ENCODE measurements at regions not wholly inside any gene's neighbourhood (a gene's known extent, or its start where the extent isn't known, plus 50 kb on each side); places are given as distances from the start of the nearest gene placed in this dataset.

GRCh38 chr3:6182909-6183308 is 678.0 kb upstream of the GRM7 start:
- H3K79me2 ChIP-seq (replicated peaks; ENCODE audit: insufficient read depth, low read length): no peaks in the 10 kb centered on the region
- no peaks in the 10 kb centered on the region for H3K9me3 ChIP-seq (ENCODE audit: low read length)
- H3K36me3 ChIP-seq (ENCODE audit: insufficient read depth, low read length): no peaks in the 10 kb centered on the region
- no peak overlapping the region for H2AFZ ChIP-seq (ENCODE audit: low read depth, low read length)
- no peaks in the 10 kb centered on the region for H3F3A ChIP-seq (ENCODE audit: insufficient read depth, low read length, poor library complexity, severe bottlenecking)
- H4K20me1 ChIP-seq (ENCODE audit: insufficient read depth): no peaks in the 10 kb centered on the region
- no peaks in the 10 kb centered on the region for H3K27me3 ChIP-seq (ENCODE audit: insufficient read depth, low read depth, low read length)
- no peak overlapping the region for H3K9ac ChIP-seq (ENCODE audit: low read length)
- H3K27ac ChIP-seq (ENCODE audit: low read length): no peak overlapping the region
- H3K4me3 ChIP-seq (ENCODE audit: low read length): no peak overlapping the region
- H3K9me2 ChIP-seq (ENCODE audit: insufficient read depth, low read length): no peaks in the 10 kb centered on the region
- H3K4me2 ChIP-seq (ENCODE audit: low read length): no peak overlapping the region
- TF ChIP-seq EP300 (conservative IDR thresholded peaks at IDR 0.05; ENCODE audit: poor library complexity, severe bottlenecking): no peak
- TF ChIP-seq TAF1 (IDR thresholded peaks at IDR 0.05; ENCODE audit: low read depth): no peak
- TF ChIP-seq, protein P1, sequence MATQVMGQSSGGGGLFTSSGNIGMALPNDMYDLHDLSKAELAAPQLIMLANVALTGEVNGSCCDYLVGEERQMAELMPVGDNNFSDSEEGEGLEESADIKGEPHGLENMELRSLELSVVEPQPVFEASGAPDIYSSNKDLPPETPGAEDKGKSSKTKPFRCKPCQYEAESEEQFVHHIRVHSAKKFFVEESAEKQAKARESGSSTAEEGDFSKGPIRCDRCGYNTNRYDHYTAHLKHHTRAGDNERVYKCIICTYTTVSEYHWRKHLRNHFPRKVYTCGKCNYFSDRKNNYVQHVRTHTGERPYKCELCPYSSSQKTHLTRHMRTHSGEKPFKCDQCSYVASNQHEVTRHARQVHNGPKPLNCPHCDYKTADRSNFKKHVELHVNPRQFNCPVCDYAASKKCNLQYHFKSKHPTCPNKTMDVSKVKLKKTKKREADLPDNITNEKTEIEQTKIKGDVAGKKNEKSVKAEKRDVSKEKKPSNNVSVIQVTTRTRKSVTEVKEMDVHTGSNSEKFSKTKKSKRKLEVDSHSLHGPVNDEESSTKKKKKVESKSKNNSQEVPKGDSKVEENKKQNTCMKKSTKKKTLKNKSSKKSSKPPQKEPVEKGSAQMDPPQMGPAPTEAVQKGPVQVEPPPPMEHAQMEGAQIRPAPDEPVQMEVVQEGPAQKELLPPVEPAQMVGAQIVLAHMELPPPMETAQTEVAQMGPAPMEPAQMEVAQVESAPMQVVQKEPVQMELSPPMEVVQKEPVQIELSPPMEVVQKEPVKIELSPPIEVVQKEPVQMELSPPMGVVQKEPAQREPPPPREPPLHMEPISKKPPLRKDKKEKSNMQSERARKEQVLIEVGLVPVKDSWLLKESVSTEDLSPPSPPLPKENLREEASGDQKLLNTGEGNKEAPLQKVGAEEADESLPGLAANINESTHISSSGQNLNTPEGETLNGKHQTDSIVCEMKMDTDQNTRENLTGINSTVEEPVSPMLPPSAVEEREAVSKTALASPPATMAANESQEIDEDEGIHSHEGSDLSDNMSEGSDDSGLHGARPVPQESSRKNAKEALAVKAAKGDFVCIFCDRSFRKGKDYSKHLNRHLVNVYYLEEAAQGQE (IDR thresholded peaks at IDR 0.05; ENCODE audit: borderline replicate concordance): no peak
- TF ChIP-seq MXI1 (conservative IDR thresholded peaks at IDR 0.05; ENCODE audit: poor library complexity, severe bottlenecking): no peak
- TF ChIP-seq, protein P2, sequence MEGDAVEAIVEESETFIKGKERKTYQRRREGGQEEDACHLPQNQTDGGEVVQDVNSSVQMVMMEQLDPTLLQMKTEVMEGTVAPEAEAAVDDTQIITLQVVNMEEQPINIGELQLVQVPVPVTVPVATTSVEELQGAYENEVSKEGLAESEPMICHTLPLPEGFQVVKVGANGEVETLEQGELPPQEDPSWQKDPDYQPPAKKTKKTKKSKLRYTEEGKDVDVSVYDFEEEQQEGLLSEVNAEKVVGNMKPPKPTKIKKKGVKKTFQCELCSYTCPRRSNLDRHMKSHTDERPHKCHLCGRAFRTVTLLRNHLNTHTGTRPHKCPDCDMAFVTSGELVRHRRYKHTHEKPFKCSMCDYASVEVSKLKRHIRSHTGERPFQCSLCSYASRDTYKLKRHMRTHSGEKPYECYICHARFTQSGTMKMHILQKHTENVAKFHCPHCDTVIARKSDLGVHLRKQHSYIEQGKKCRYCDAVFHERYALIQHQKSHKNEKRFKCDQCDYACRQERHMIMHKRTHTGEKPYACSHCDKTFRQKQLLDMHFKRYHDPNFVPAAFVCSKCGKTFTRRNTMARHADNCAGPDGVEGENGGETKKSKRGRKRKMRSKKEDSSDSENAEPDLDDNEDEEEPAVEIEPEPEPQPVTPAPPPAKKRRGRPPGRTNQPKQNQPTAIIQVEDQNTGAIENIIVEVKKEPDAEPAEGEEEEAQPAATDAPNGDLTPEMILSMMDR (IDR thresholded peaks at IDR 0.05; ENCODE audit: poor library complexity, severe bottlenecking): no peak
- TF ChIP-seq RAD21 (conservative IDR thresholded peaks at IDR 0.05): no peak
- TF ChIP-seq SMC3 (conservative IDR thresholded peaks at IDR 0.05; ENCODE audit: poor library complexity): no peak
- no peak for TF ChIP-seq POLR2AphosphoS5 (IDR thresholded peaks at IDR 0.05)
- TF ChIP-seq EZH2 (IDR thresholded peaks at IDR 0.05; ENCODE audit: borderline replicate concordance, insufficient read depth, low read length, poor library complexity, severe bottlenecking): no peak

DNA sequence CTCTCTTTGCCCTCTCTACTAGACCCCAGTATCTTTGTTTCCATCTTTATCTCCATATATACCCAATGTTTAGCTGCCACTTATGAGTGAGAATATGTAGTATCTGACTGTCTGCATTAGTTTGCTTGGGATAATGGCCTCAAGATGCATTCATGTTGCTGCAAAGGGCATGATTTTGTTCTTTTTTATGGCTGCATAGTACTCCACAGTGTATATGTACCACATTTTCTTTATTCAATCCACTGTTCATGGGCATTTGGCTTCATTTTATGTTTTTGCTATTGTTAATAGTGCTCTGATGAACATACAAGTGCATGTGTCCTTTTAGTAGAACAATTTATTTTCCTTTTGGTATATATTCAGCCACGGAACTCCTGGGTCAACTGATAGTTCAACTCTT is 671.5 kb upstream of the GRM7 start:
- Histone ChIP-seq H3K9me2 (ENCODE audit: insufficient read depth, low read length) (no peaks in the 10 kb centered on the region), H3K27me3 (ENCODE audit: insufficient read depth, low read depth, low read length) (no peaks in the 10 kb centered on the region), H3K79me2 (replicated peaks; ENCODE audit: insufficient read depth, low read length) (no peaks in the 10 kb centered on the region), H3K4me3 (ENCODE audit: low read length) (no peak overlapping the region), H3K9me3 (ENCODE audit: low read length) (no peaks in the 10 kb centered on the region), H2AFZ (ENCODE audit: low read depth, low read length) (no peak overlapping the region), H3K36me3 (ENCODE audit: insufficient read depth, low read length) (no peaks in the 10 kb centered on the region), H3K9ac (ENCODE audit: low read length) (no peak overlapping the region), H3K27ac (ENCODE audit: low read length) (no peak overlapping the region), H3K4me2 (ENCODE audit: low read length) (no peak overlapping the region), H4K20me1 (ENCODE audit: insufficient read depth) (no peaks in the 10 kb centered on the region), H3F3A (ENCODE audit: insufficient read depth, low read length, poor library complexity, severe bottlenecking) (no peaks in the 10 kb centered on the region)
- TF ChIP-seq, protein P1 (IDR thresholded peaks at IDR 0.05; ENCODE audit: borderline replicate concordance): no peak
- TF ChIP-seq TAF1 (IDR thresholded peaks at IDR 0.05; ENCODE audit: low read depth): no peak
- TF ChIP-seq POLR2AphosphoS5 (IDR thresholded peaks at IDR 0.05): no peak
- TF ChIP-seq EZH2 (IDR thresholded peaks at IDR 0.05; ENCODE audit: borderline replicate concordance, insufficient read depth, low read length, poor library complexity, severe bottlenecking): no peak
- TF ChIP-seq EP300 (conservative IDR thresholded peaks at IDR 0.05; ENCODE audit: poor library complexity, severe bottlenecking): no peak
- no peak for TF ChIP-seq RAD21 (conservative IDR thresholded peaks at IDR 0.05)
- no peak for TF ChIP-seq SMC3 (conservative IDR thresholded peaks at IDR 0.05; ENCODE audit: poor library complexity)
- TF ChIP-seq MXI1 (conservative IDR thresholded peaks at IDR 0.05; ENCODE audit: poor library complexity, severe bottlenecking): no peak
- TF ChIP-seq, protein P2 (IDR thresholded peaks at IDR 0.05; ENCODE audit: poor library complexity, severe bottlenecking): no peak
